Breast epithelium (tissue), 3 donors: ENCODE measurements at regions not wholly inside any gene's neighbourhood (a gene's known extent, or its start where the extent isn't known, plus 50 kb on each side); places are given as distances from the start of the nearest gene placed in this dataset.

Source experiments
- POLR2A ChIP-seq: fragments of 450-650 bp; IDR thresholded peaks from one replicate; pipeline ENCODE4 v1.6.1; 2016; ENCODE audit warnings: antibody characterized with exemption, mild to moderate bottlenecking, moderate library complexity
- POLR2AphosphoS5 ChIP-seq, 3 donors: sonication (generic); formaldehyde crosslinking; IDR thresholded peaks; one replicate each; pipeline ENCODE4 v1.6.1; 2017; ENCODE audit warnings: antibody characterized with exemption in 3 of 3
- TF ChIP-seq, protein P1 (sequence below), 3 donors: fragments of 450-650 bp; IDR thresholded peaks; one replicate each; pipeline ENCODE4 v1.5.1; 2016 to 2017; ENCODE audit warnings: antibody characterized with exemption in 3 of 3, mild to moderate bottlenecking in 3 of 3, moderate library complexity in 3 of 3

DNA sequence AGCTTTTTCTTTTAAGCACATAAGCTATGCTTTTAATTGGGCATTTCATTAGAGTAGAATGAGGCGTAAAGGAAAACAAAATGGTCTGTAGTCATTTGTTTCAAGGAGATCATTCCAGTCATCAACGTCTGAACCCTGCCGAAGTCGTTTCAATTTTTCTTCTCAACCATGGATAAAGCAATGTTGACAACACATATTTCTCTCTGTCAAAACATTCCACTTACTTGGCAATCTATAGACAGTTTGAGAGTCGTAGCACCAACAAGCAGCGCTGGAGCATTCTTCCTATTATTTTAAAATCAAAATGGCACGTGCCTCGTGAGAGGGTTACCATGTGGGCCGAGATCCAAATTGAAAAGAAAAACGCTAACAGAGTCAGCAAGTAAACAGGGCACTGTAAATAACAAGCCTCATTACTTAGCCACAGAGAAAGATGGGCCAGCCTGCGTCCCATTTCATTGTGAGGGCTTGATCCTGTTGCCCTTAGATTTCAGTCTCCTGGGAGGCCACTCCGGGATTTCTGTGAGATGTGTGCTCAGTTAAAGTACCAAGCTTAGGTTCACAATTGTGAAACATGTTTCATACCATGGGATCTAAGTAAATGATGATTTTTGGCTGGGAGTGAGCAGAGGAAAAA is 422.9 kb downstream of the DTWD2 start:
- TF ChIP-seq, protein P1, sequence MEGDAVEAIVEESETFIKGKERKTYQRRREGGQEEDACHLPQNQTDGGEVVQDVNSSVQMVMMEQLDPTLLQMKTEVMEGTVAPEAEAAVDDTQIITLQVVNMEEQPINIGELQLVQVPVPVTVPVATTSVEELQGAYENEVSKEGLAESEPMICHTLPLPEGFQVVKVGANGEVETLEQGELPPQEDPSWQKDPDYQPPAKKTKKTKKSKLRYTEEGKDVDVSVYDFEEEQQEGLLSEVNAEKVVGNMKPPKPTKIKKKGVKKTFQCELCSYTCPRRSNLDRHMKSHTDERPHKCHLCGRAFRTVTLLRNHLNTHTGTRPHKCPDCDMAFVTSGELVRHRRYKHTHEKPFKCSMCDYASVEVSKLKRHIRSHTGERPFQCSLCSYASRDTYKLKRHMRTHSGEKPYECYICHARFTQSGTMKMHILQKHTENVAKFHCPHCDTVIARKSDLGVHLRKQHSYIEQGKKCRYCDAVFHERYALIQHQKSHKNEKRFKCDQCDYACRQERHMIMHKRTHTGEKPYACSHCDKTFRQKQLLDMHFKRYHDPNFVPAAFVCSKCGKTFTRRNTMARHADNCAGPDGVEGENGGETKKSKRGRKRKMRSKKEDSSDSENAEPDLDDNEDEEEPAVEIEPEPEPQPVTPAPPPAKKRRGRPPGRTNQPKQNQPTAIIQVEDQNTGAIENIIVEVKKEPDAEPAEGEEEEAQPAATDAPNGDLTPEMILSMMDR (IDR thresholded peaks at IDR 0.05): no peak
- no peak for TF ChIP-seq POLR2A
- TF ChIP-seq POLR2AphosphoS5 (IDR thresholded peaks at IDR 0.05): no peak
